GM20000 (cell line): ENCODE measurements at regions not wholly inside any gene's neighbourhood (a gene's known extent, or its start where the extent isn't known, plus 50 kb on each side); places are given as distances from the start of the nearest gene placed in this dataset.

Source experiments
- DNase-seq: peaks from one replicate; pipeline ENCODE4 v3.0.0; 2012; ENCODE audit warnings: low spot score
- CTCF ChIP-seq: IDR thresholded peaks from 2 replicates; pipeline ENCODE4 v1.5.1; 2012; ENCODE audit warnings: mild to moderate bottlenecking, control low read depth; ENCODE audit errors: extremely low read depth, missing control alignments

DNA sequence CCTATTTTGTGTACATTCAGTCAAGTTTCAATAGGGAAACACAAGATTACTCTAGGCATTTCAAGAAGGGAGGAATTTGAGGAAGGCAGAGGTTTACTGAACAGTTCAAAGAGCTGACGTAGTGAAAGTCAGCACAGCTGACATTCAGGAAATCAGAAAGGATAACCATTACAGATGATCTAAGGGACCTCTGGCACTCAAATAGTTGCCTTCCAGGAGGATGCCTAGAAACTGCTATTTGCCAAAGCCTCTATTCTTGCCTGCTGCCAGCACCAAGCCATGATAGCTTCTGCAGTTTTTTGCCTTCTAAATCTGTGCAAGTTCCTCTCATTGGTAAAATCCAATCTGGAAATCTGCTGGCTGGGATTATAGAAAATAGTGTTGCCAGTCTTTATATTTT is 373.1 kb downstream of the CSNK1G3 start:
- no peak for TF ChIP-seq CTCF
- DNase-seq, result no peak

DNA sequence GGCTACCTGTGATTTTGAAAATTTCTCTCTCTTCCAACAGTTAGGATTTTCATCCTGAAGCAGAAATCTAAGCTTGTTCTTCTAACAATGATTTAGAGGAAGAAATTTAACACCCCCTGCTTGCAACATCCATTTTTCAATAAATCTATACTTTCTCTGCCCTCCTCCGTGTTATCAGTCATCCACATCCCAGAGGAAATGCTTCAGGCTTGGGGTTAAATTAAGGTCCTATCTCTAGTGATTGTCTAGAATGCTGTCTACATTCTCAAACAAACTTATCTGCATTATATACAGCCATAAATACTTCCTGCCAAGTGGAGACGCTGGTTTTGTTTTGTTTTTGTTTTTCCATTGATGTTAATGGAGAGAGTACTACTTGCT is 371.0 kb downstream of the CSNK1G3 start:
- no peak for TF ChIP-seq CTCF
- no peak for DNase-seq

DNA sequence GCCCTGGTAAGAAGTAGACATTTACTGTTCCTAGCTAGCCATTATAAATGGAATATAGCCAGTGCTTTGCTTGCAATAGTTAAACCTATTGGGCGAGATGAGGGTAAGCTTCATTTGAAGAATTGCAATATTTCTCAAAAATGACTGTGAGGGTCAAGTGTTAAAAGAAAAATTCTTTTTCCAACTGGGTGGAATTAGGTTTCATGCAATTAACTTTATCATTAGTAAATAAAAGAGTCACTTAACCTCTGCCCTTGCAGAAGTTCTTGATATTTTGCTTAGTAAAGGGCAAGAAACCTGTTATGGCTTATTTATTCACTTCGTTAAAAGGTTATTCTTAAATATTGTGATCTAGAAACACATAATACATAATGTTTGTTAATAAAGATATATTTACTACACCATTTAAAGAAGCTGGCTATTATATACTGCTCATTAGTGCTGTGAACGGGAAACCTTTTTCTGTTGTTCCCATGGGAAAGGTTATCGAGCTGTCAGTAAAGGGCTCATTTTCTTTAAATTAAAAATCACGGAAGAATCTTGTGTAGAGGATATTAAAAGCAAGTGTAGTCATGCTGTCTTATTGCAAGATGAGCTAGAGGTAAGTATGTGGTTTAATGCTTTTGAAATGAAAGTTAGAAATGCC is 370.5 kb downstream of the CSNK1G3 start:
- no peak for DNase-seq
- TF ChIP-seq CTCF, result no peak

GRCh38 chr5:123881759-123882244 is 369.8 kb downstream of the CSNK1G3 start:
- DNase-seq, result no peak

GRCh38 chr5:123880875-123881274 is 368.9 kb downstream of the CSNK1G3 start:
- no peak for TF ChIP-seq CTCF
- no peak for DNase-seq

More at GRCh38 chr5:123881759-123882244, 369.8 kb downstream of the CSNK1G3 start:
- TF ChIP-seq CTCF, result no peak

DNA sequence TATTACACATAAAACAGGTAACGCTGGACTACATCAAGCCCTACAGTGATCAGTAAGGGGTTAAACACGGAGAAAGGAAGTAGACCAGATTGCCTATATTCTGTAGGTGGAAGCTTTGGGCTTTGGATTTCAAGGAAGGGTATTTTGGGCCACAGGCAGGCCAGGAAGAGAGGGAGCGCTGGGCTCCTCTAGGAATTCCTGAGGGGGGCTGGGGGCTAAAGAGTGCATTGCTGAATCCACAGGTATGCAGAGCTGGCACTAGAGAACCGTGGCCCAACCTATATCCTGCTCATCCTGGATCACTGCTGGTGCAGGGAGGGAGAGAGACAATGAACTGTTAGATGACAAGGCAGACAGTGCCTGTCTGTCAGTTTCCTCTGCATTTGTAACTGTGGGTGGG is 367.1 kb downstream of the CSNK1G3 start:
- TF ChIP-seq CTCF, result no peak
- DNase-seq, result no peak

- no peak for TF ChIP-seq CTCF
- DNase-seq, result no peak
These were observed 364.4 kb downstream of the CSNK1G3 start for GRCh38 chr5:123876276-123876790.
